ENCODE measurements at regions not wholly inside any gene's neighbourhood (a gene's known extent, or its start where the extent isn't known, plus 50 kb on each side); places are given as distances from the start of the nearest gene placed in this dataset.

DNA sequence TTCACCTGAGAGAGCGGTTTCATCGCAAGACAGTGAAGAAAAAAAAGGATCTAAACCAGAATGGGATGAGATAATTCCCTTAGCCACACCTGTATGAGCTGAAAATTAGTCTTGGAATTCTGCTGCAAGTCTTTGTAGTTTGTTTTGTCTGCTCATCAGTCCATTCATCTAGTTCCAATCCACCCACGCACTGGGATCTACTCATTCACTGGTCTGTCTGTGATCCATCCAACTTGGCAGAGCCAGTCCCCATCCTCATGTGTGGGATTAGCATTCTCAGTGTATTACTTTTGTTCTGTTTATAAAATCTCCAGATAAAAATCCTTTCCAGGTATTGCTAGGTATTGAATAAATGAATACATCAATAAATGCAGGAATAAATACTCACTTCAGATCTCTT is 266.5 kb upstream of the USP24 start:
- TF ChIP-seq POLR2A (IDR thresholded peaks at IDR 0.05; ENCODE audit: low read depth, low read length), result no peak
- no peak for TF ChIP-seq TAF1 (IDR thresholded peaks at IDR 0.05; ENCODE audit: borderline replicate concordance, low read depth, low read length)
- no peak for TF ChIP-seq POLR2AphosphoS5 (IDR thresholded peaks at IDR 0.05; ENCODE audit: low read depth, low read length)
